ENCODE measurements at regions not wholly inside any gene's neighbourhood (a gene's known extent, or its start where the extent isn't known, plus 50 kb on each side); places are given as distances from the start of the nearest gene placed in this dataset.

- Mint-ChIP-seq H3K27ac (ENCODE audit: unreplicated experiment) (no peak overlapping the region), H3K4me1 (ENCODE audit: low read depth, unreplicated experiment) (no peaks in the 10 kb centered on the region), H3K27me3 (ENCODE audit: unreplicated experiment) (peaks cover 6% of the 10 kb centered on the region), H3K36me3 (ENCODE audit: unreplicated experiment) (no peaks in the 10 kb centered on the region), H3K4me3 (ENCODE audit: unreplicated experiment) (no peak overlapping the region), H3K9me3 (ENCODE audit: unreplicated experiment) (no peaks in the 10 kb centered on the region)
- TF ChIP-seq CTCF (IDR thresholded peaks at IDR 0.05; ENCODE audit: partially characterized antibody, unreplicated experiment) = no peak
- no peak for DNase-seq
These were observed 52.7 kb upstream of the INPP5A start for GRCh38 chr10:132484922-132485321.

- H3K36me3 Mint-ChIP-seq (ENCODE audit: unreplicated experiment) = no peaks in the 10 kb centered on the region
- H3K4me1 Mint-ChIP-seq (ENCODE audit: low read depth, unreplicated experiment) = no peaks in the 10 kb centered on the region
- H3K27ac Mint-ChIP-seq (ENCODE audit: unreplicated experiment) = no peak overlapping the region
- H3K27me3 Mint-ChIP-seq (ENCODE audit: unreplicated experiment) = peaks cover 4% of the 10 kb centered on the region
- TF ChIP-seq CTCF (IDR thresholded peaks at IDR 0.05; ENCODE audit: partially characterized antibody, unreplicated experiment) = no peak
- H3K4me3 Mint-ChIP-seq (ENCODE audit: unreplicated experiment) = no peak overlapping the region
- H3K9me3 Mint-ChIP-seq (ENCODE audit: unreplicated experiment) = no peaks in the 10 kb centered on the region
- DNase-seq = no peak
These were observed 52.2 kb upstream of the INPP5A start for GRCh38 chr10:132485391-132485790.

- H3K36me3 Mint-ChIP-seq (ENCODE audit: unreplicated experiment) = no peaks in the 10 kb centered on the region
- no peak for TF ChIP-seq CTCF (IDR thresholded peaks at IDR 0.05; ENCODE audit: partially characterized antibody, unreplicated experiment)
- DNase-seq = no peak
- H3K9me3 Mint-ChIP-seq (ENCODE audit: unreplicated experiment) = no peaks in the 10 kb centered on the region
- H3K4me3 Mint-ChIP-seq (ENCODE audit: unreplicated experiment) = no peak overlapping the region
- H3K4me1 Mint-ChIP-seq (ENCODE audit: low read depth, unreplicated experiment) = no peaks in the 10 kb centered on the region
- no peak overlapping the region for H3K27ac Mint-ChIP-seq (ENCODE audit: unreplicated experiment)
- H3K27me3 Mint-ChIP-seq (ENCODE audit: unreplicated experiment) = peaks cover 4% of the 10 kb centered on the region
These were observed 51.0 kb upstream of the INPP5A start for GRCh38 chr10:132486539-132487121.

GRCh38 chr10:132487241-132488135, 50.1 kb upstream of the INPP5A start:
- DNase-seq = no peak
- no peak for TF ChIP-seq CTCF (IDR thresholded peaks at IDR 0.05; ENCODE audit: partially characterized antibody, unreplicated experiment)
- Mint-ChIP-seq H3K9me3 (ENCODE audit: unreplicated experiment) (no peaks in the 10 kb centered on the region), H3K4me3 (ENCODE audit: unreplicated experiment) (no peak overlapping the region), H3K4me1 (ENCODE audit: low read depth, unreplicated experiment) (no peaks in the 10 kb centered on the region), H3K27ac (ENCODE audit: unreplicated experiment) (no peak overlapping the region), H3K36me3 (ENCODE audit: unreplicated experiment) (no peaks in the 10 kb centered on the region), H3K27me3 (ENCODE audit: unreplicated experiment) (peaks cover 4% of the 10 kb centered on the region)
